Endothelial cell of umbilical vein (primary cell): ENCODE measurements at regions not wholly inside any gene's neighbourhood (a gene's known extent, or its start where the extent isn't known, plus 50 kb on each side); places are given as distances from the start of the nearest gene placed in this dataset.

Experiments
- BruUV-seq: library from RNA; stranded (reverse); fragments of 400-500 nt; replicated peaks from 2 replicates; lab custom pipeline; 2021; lab: Mats Ljungman, UMichigan
- CTCF ChIA-PET: fragments of 300-600, 350-600 bp; sonication (Branson Sonifier 250); formaldehyde crosslinking; loops from one replicate; lab custom pipeline; 2021; ENCODE audit warnings: antibody characterized with exemption, inconsistent platforms; lab: Charles Lee
- POLR2A ChIA-PET: fragments of 300-600, 350-600 bp; sonication (Branson Sonifier 250); formaldehyde crosslinking; loops from one replicate; lab custom pipeline; 2021; ENCODE audit warnings: antibody characterized with exemption, inconsistent platforms; lab: Charles Lee
- DNase-seq: peaks from one replicate; pipeline ENCODE4 v3.0.0-alpha.2; 2011; ENCODE audit warnings: low read depth, low spot score
- FAIRE-seq: peaks from 2 replicates; lab custom pipeline; 2011; peaks lifted over from hg19 to GRCh38; lab: Jason Lieb, UNC
- H2AFZ ChIP-seq: 2 replicates; pipeline ENCODE4 v1.6.0; 2012; ENCODE audit warnings: low read depth, low read length, control low read depth, inconsistent platforms
- H3K27ac ChIP-seq: 2 replicates; pipeline ENCODE4 v1.5.1; 2011; ENCODE audit warnings: low read depth, mild to moderate bottlenecking, control low read depth, low read length, moderate library complexity; ENCODE audit not compliant: insufficient read depth
- H3K27me3 ChIP-seq, 2 experiments: 2 replicates each; pipeline versions ENCODE4 v1.6.0 to v1.6.1; 2011; ENCODE audit warnings: low read length in 2 of 2, mixed read lengths in 1 of 2; ENCODE audit not compliant: control insufficient read depth in 2 of 2, insufficient read depth in 2 of 2
- H3K36me3 ChIP-seq, 2 experiments: 2 replicates in 1 of 2; 3 replicates in 1 of 2; pipeline ENCODE4 v1.5.1; 2011; ENCODE audit warnings: low read length in 2 of 2, mild to moderate bottlenecking in 1 of 2, moderate library complexity in 1 of 2; ENCODE audit not compliant: control insufficient read depth in 2 of 2, insufficient read depth in 2 of 2; ENCODE audit errors: extremely low read depth in 1 of 2
- H3K4me1 ChIP-seq: 3 replicates; pipeline ENCODE4 v1.5.1; 2011; ENCODE audit warnings: mild to moderate bottlenecking, low read length; ENCODE audit not compliant: control insufficient read depth, insufficient read depth; ENCODE audit errors: extremely low read depth
- H3K4me2 ChIP-seq: 2 replicates; pipeline ENCODE4 v1.6.1; 2011; ENCODE audit warnings: low read length, control low read depth, mixed read lengths; ENCODE audit not compliant: insufficient read depth
- H3K4me3 ChIP-seq, 3 experiments: fragments of 200-600 bp in 1 of 3; sonication (generic), shearing (Covaris generic) in 1 of 3; replicated peaks in 1 of 3; 2 replicates each; pipeline ENCODE4 v1.5.1; 2011 to 2016; ENCODE audit warnings: control low read depth in 3 of 3, low read length in 3 of 3, mild to moderate bottlenecking in 2 of 3, inconsistent platforms in 1 of 3, low read depth in 1 of 3, moderate library complexity in 1 of 3; ENCODE audit not compliant: insufficient read depth in 1 of 3
- H3K79me2 ChIP-seq: 2 replicates; pipeline ENCODE4 v1.6.0; 2012; ENCODE audit warnings: low read length, inconsistent platforms; ENCODE audit not compliant: control insufficient read depth, insufficient read depth
- H3K9ac ChIP-seq: replicated peaks from 2 replicates; pipeline ENCODE3; 2011; ENCODE audit warnings: low read length, control low read depth; ENCODE audit not compliant: insufficient read depth; ENCODE audit errors: extremely low read depth
- H3K9me1 ChIP-seq: replicated peaks from 3 replicates; pipeline ENCODE4 v1.6.0; 2011; ENCODE audit warnings: mild to moderate bottlenecking, low read length; ENCODE audit not compliant: control insufficient read depth, insufficient read depth; ENCODE audit errors: extremely low read depth
- H3K9me3 ChIP-seq: replicated peaks from 2 replicates; pipeline ENCODE4 v1.5.1; 2012; ENCODE audit warnings: low read length, inconsistent platforms; ENCODE audit not compliant: control insufficient read depth, insufficient read depth
- H4K20me1 ChIP-seq: replicated peaks from 2 replicates; pipeline ENCODE3; 2011; ENCODE audit warnings: mild to moderate bottlenecking, low read length; ENCODE audit not compliant: control insufficient read depth, insufficient read depth; ENCODE audit errors: extremely low read depth
- EZH2 ChIP-seq: IDR thresholded peaks from 2 replicates; pipeline ENCODE4 v1.6.1; 2012; ENCODE audit warnings: borderline replicate concordance, low read depth, mild to moderate bottlenecking, moderate library complexity, low read length, inconsistent platforms; ENCODE audit not compliant: severe bottlenecking
- FOS ChIP-seq: IDR thresholded peaks from 2 replicates; pipeline ENCODE4 v1.6.1; 2011; ENCODE audit warnings: mild to moderate bottlenecking, low read length, moderate library complexity, borderline replicate concordance; ENCODE audit not compliant: insufficient read depth
- GATA2 ChIP-seq: IDR thresholded peaks from 2 replicates; pipeline ENCODE4 v1.7.0; 2011; ENCODE audit warnings: low read depth, mild to moderate bottlenecking, moderate library complexity, mixed read lengths, low read length; ENCODE audit not compliant: insufficient read length, insufficient read depth
- JUN ChIP-seq: IDR thresholded peaks from 2 replicates; pipeline ENCODE4 v1.6.1; 2011; ENCODE audit warnings: borderline replicate concordance, low read depth; ENCODE audit not compliant: insufficient read length, insufficient read depth
- MYC ChIP-seq: IDR thresholded peaks from one replicate; pipeline ENCODE4 v1.6.1; 2011; ENCODE audit warnings: mild to moderate bottlenecking, low read depth, low read length
- POLR2A ChIP-seq: IDR thresholded peaks from 2 replicates; pipeline ENCODE4 v1.6.1; 2012; ENCODE audit warnings: low read depth, mild to moderate bottlenecking, control low read depth, low read length
- POLR2AphosphoS5 ChIP-seq: IDR thresholded peaks from 2 replicates; pipeline ENCODE4 v1.6.1; 2012; ENCODE audit warnings: low read depth, mild to moderate bottlenecking, control low read depth, low read length, moderate library complexity; ENCODE audit not compliant: insufficient read depth
- dilution Hi-C: fragments of 300-500 bp; cut with MboI; formaldehyde crosslinking; loops from one replicate; pipeline ENCODE4 v1.15.0; 2019; ENCODE audit warnings: low sequenced_read_pairs; ENCODE audit not compliant: extremely low pct_ligation_motif_present
- intact Hi-C: fragments of 100-400 bp; cut with micrococcal nuclease; formaldehyde crosslinking; loops from one replicate; pipeline ENCODE4 v1.10.0; 2022
- TF ChIP-seq, protein P1 (sequence below), 2 donors: IDR thresholded peaks; 1 replicate in 1 of 2; 2 replicates in 1 of 2; pipeline ENCODE4 v1.5.1; 2011; ENCODE audit warnings: low read length in 2 of 2, mild to moderate bottlenecking in 2 of 2, moderate library complexity in 2 of 2, control low read depth in 1 of 2, inconsistent platforms in 1 of 2, low read depth in 1 of 2; ENCODE audit not compliant: insufficient read depth in 1 of 2; ENCODE audit errors: extremely low read depth in 1 of 2

- Histone ChIP-seq H3K27ac (peak overlapping the region; percentile 59), H4K20me1 (no peaks in the 10 kb centered on the region), H3K9me3 (no peaks in the 10 kb centered on the region), H3K4me2 (no peak overlapping the region), H2AFZ (peak overlapping the region; percentile 88), H3K36me3 (no peaks in the 10 kb centered on the region), H3K9ac (no peak overlapping the region), H3K79me2 (no peaks in the 10 kb centered on the region), H3K4me3 (no peak overlapping the region), H3K27me3 (no peaks in the 10 kb centered on the region), H3K9me1 (no peaks in the 10 kb centered on the region), H3K4me1 (no peaks in the 10 kb centered on the region)
- peak; percentile 51 for DNase-seq
- FAIRE-seq: peak; percentile 82
- dilution Hi-C loops (no loop called here), intact Hi-C loops (loop anchor here (1.0 kb wide), 2 partner anchors 69 to 187 kb away; no protein-coding TSS in a partner anchor)
- CTCF ChIA-PET: interaction anchor here (0.7 to 1.7 kb wide), 2 partner anchors 8 to 19 kb away, joined by 3 to 9 read pairs; no protein-coding TSS in a partner anchor
- TF ChIP-seq EZH2 (no peak), JUN (peak; percentile 20), GATA2 (no peak), FOS (peak; percentile 57), POLR2A (no peak), MYC (no peak), POLR2AphosphoS5 (no peak)
- TF ChIP-seq, protein P1, sequence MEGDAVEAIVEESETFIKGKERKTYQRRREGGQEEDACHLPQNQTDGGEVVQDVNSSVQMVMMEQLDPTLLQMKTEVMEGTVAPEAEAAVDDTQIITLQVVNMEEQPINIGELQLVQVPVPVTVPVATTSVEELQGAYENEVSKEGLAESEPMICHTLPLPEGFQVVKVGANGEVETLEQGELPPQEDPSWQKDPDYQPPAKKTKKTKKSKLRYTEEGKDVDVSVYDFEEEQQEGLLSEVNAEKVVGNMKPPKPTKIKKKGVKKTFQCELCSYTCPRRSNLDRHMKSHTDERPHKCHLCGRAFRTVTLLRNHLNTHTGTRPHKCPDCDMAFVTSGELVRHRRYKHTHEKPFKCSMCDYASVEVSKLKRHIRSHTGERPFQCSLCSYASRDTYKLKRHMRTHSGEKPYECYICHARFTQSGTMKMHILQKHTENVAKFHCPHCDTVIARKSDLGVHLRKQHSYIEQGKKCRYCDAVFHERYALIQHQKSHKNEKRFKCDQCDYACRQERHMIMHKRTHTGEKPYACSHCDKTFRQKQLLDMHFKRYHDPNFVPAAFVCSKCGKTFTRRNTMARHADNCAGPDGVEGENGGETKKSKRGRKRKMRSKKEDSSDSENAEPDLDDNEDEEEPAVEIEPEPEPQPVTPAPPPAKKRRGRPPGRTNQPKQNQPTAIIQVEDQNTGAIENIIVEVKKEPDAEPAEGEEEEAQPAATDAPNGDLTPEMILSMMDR (IDR thresholded peaks at IDR 0.05; ENCODE audit: extremely low read depth in 1 of 2, insufficient read depth in 1 of 2, low read depth in 1 of 2, low read length in 2 of 2): no peak
- no TSS peak for BruUV-seq
- POLR2A ChIA-PET: no interaction called here
Observed at GRCh38 chr2:240250985-240251847, 110.8 kb upstream of the OTOS start.
